ENCODE measurements at regions not wholly inside any gene's neighbourhood (a gene's known extent, or its start where the extent isn't known, plus 50 kb on each side); places are given as distances from the start of the nearest gene placed in this dataset.

DNA sequence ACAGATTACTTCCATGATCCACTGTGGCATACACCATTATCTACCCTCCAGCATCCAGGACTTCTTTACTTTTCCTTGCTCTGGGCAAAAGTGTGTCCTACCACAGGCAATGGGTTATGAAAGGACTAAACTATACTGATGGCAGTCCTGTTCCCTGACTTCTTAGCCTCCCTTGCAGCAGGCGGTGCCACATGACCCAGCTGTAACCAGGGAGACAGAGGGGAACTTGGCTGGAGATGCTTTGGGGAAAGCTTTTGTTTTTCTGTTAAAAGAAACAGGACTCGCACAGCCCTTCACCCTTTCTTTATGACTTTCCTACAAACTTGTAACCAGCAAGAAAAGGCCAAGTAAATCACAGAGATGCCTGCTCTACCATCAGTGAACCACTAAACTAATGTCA is 394.4 kb downstream of the PCNX1 start:
- no peak for TF ChIP-seq SIN3A (IDR thresholded peaks at IDR 0.05; ENCODE audit: borderline replicate concordance, insufficient read depth, low read length)
- no peak for TF ChIP-seq TAF1 (IDR thresholded peaks at IDR 0.05; ENCODE audit: borderline replicate concordance, insufficient read depth, low read length)
- TF ChIP-seq POLR2AphosphoS5 (IDR thresholded peaks at IDR 0.05; ENCODE audit: low read depth, low read length) = no peak
- no peak for TF ChIP-seq FOXP2 (optimal IDR thresholded peaks at IDR 0.05; ENCODE audit: borderline replicate concordance, extremely low read depth, extremely low read length, insufficient read depth)
